Mesendoderm (in vitro differentiated cells): ENCODE measurements at regions not wholly inside any gene's neighbourhood (a gene's known extent, or its start where the extent isn't known, plus 50 kb on each side); places are given as distances from the start of the nearest gene placed in this dataset.

Experiments
- DNase-seq: peaks from one replicate; pipeline ENCODE4 v3.0.0; 2013
- H2AK5ac ChIP-seq: 2 replicates; pipeline ENCODE4 v1.6.1; 2013; ENCODE audit warnings: low read length, inconsistent platforms
- H2BK120ac ChIP-seq: 2 replicates; pipeline ENCODE4 v1.6.1; 2013; ENCODE audit warnings: low read depth, mild to moderate bottlenecking, low read length, moderate library complexity, mixed read lengths
- H2BK15ac ChIP-seq: replicated peaks from 2 replicates; pipeline ENCODE4 v1.6.1; 2013; ENCODE audit warnings: low read depth, mild to moderate bottlenecking, moderate library complexity
- H2BK5ac ChIP-seq: 2 replicates; pipeline ENCODE4 v1.6.1; 2013; ENCODE audit warnings: low read length, inconsistent platforms
- H3K18ac ChIP-seq: 2 replicates; pipeline ENCODE4 v1.6.1; 2013; ENCODE audit warnings: mild to moderate bottlenecking, low read length, mixed read lengths
- H3K23ac ChIP-seq: one replicate; pipeline ENCODE4 v1.6.1; 2013; ENCODE audit warnings: low read length
- H3K27ac ChIP-seq: 2 replicates; pipeline ENCODE4 v1.5.1; 2013; ENCODE audit warnings: low read depth, mild to moderate bottlenecking, inconsistent platforms, low read length, moderate library complexity
- H3K27me3 ChIP-seq: 2 replicates; pipeline ENCODE4 v1.6.1; 2013; ENCODE audit warnings: low read length, control low read depth, mild to moderate bottlenecking, inconsistent platforms; ENCODE audit not compliant: insufficient read depth, poor library complexity
- H3K36me3 ChIP-seq: 2 replicates; pipeline ENCODE4 v1.6.1; 2013; ENCODE audit warnings: low read length, inconsistent platforms; ENCODE audit not compliant: control insufficient read depth, insufficient read depth
- H3K4ac ChIP-seq: one replicate; pipeline ENCODE4 v1.6.1; 2013; ENCODE audit warnings: low read depth, mild to moderate bottlenecking, low read length, moderate library complexity
- H3K4me1 ChIP-seq: 2 replicates; pipeline ENCODE4 v1.6.1; 2013; ENCODE audit warnings: low read depth, low read length, inconsistent platforms; ENCODE audit not compliant: control insufficient read depth
- H3K4me2 ChIP-seq: 2 replicates; pipeline ENCODE4 v1.6.1; 2013; ENCODE audit warnings: low read length
- H3K4me3 ChIP-seq: 2 replicates; pipeline ENCODE4 v1.5.1; 2013; ENCODE audit warnings: mild to moderate bottlenecking, low read length
- H3K56ac ChIP-seq: one replicate; pipeline ENCODE4 v1.6.1; 2013; ENCODE audit warnings: low read length
- H3K79me1 ChIP-seq: 2 replicates; pipeline ENCODE4 v1.6.1; 2013; ENCODE audit warnings: low read length, inconsistent platforms
- H3K79me2 ChIP-seq: 2 replicates; pipeline ENCODE4 v1.6.1; 2013; ENCODE audit warnings: mild to moderate bottlenecking, low read length; ENCODE audit not compliant: control insufficient read depth, insufficient read depth
- H3K9ac ChIP-seq: 2 replicates; pipeline ENCODE4 v1.6.1; 2013; ENCODE audit warnings: low read length, inconsistent platforms
- H4K5ac ChIP-seq: one replicate; pipeline ENCODE4 v1.6.1; 2013; ENCODE audit warnings: low read length
- H4K8ac ChIP-seq: one replicate; pipeline ENCODE4 v1.6.1; 2013; ENCODE audit warnings: low read depth, mild to moderate bottlenecking, control low read depth, low read length, moderate library complexity
- WGBS: extraction: QIAGEN DNeasy Blood & Tissue Kit; methylation state at CpG from one replicate; pipeline ENCODE4 v1.1.7; 2013; ENCODE audit warnings: low lambda C conversion rate, missing lambda C conversion rate; ENCODE audit not compliant: insufficient coverage; ENCODE audit errors: extremely low coverage; 5-methylcytosine and 5-hydroxymethylcytosine counted together

GRCh38 chr12:119274636-119275065 lies 59.9 kb upstream of the CCDC60 start:
- Histone ChIP-seq H3K4me1 (peaks cover 11% of the 10 kb centered on the region), H3K27me3 (no peaks in the 10 kb centered on the region), H2AK5ac (no peak overlapping the region), H4K5ac (no peak overlapping the region), H2BK15ac (no peak overlapping the region), H4K8ac (no peak overlapping the region), H3K4me3 (no peak overlapping the region), H3K4ac (no peak overlapping the region), H3K23ac (no peak overlapping the region), H3K18ac (no peak overlapping the region), H3K27ac (no peak overlapping the region), H3K9ac (no peak overlapping the region), H3K79me2 (no peaks in the 10 kb centered on the region), H2BK5ac (no peak overlapping the region), H3K4me2 (no peak overlapping the region), H3K79me1 (no peaks in the 10 kb centered on the region), H2BK120ac (no peak overlapping the region), H3K56ac (peak overlapping the region; percentile 22), H3K36me3 (no peaks in the 10 kb centered on the region)
- no CpG with 5 or more reads among the region's 9 CpGs for WGBS
- peak; percentile 65 for DNase-seq

DNA sequence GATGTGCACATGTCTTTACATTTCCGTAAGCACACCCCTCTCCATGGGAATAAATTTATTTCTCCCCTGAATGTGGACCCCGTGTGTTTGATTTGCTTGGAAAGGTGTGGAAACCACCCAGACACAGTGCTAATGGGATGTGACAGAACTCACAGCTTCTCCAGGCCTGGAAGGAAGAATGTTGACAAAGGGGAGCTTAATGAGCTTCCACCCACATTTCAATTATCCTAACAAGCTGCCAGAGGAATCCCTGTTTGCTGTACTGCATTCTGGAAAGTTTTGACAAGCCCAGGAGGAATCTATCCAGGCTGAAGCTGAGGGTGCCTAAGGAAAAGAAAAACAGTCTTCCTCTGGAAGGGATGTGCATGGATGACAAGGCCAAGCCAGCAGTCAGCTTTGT lies 51.2 kb upstream of the CCDC60 start:
- Histone ChIP-seq H4K5ac (no peak overlapping the region), H3K79me1 (no peaks in the 10 kb centered on the region), H2BK5ac (no peak overlapping the region), H2BK120ac (no peak overlapping the region), H3K27ac (no peak overlapping the region), H3K4me2 (no peak overlapping the region), H3K79me2 (no peaks in the 10 kb centered on the region), H3K36me3 (no peaks in the 10 kb centered on the region), H3K4me1 (no peaks in the 10 kb centered on the region), H3K9ac (no peak overlapping the region), H4K8ac (no peak overlapping the region), H3K18ac (no peak overlapping the region), H3K4me3 (no peak overlapping the region), H2BK15ac (no peak overlapping the region), H3K23ac (no peak overlapping the region), H3K4ac (no peak overlapping the region), H2AK5ac (no peak overlapping the region), H3K56ac (peak overlapping the region; percentile 27), H3K27me3 (no peaks in the 10 kb centered on the region)
- DNase-seq, result peak; percentile 80
- no CpG with 5 or more reads among the region's 2 CpGs for WGBS
